ENCODE measurements at regions not wholly inside any gene's neighbourhood (a gene's known extent, or its start where the extent isn't known, plus 50 kb on each side); places are given as distances from the start of the nearest gene placed in this dataset.

DNA sequence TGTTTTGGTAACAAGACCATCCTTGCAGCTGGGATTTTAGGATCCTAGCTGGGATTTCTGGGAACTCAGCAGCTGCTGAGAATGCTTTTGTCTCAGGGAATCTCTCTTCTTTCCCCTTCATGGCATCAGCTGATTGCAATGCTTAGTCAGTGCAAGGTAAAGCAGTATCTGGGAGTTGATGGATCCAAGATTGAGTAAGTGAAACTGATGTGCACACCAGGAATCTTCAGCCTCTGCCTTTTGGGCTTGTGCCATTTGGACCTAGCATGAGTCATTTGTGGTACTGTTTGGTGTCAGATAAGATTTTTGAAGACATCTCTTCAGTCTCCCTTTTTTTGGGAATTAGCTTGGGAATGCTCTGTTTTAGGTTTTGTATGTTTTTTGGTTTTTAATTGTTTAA, 363.3 kb upstream of the TFPI start:
- no peaks in the 10 kb centered on the region for H3F3A ChIP-seq (ENCODE audit: insufficient read depth)
- no peaks in the 10 kb centered on the region for H3K9me3 ChIP-seq (ENCODE audit: low read depth)
- H3K36me3 ChIP-seq (ENCODE audit: low read depth), result no peaks in the 10 kb centered on the region
- no peak overlapping the region for H3K4me3 ChIP-seq
- no peaks in the 10 kb centered on the region for H3K9me2 ChIP-seq (ENCODE audit: insufficient read depth)
- no peak overlapping the region for H2AFZ ChIP-seq
- H3K9ac ChIP-seq, result no peak overlapping the region
- no peak overlapping the region for H3K4me2 ChIP-seq (ENCODE audit: unreplicated experiment)
- no peaks in the 10 kb centered on the region for H4K20me1 ChIP-seq (ENCODE audit: insufficient read depth)
- no peak overlapping the region for H3K27ac ChIP-seq
- no peaks in the 10 kb centered on the region for H3K79me2 ChIP-seq (ENCODE audit: insufficient read depth)
- in situ Hi-C loops (cut with MboI), result no loop called here
- no peaks in the 10 kb centered on the region for H3K4me1 ChIP-seq (ENCODE audit: insufficient read depth)
- DNase-seq, result peak; percentile 33
- TF ChIP-seq EZH2phosphoT487 (IDR thresholded peaks at IDR 0.05; ENCODE audit: insufficient read depth, low read depth), result no peak
- no peak for TF ChIP-seq EZH2 (IDR thresholded peaks at IDR 0.05; ENCODE audit: insufficient read depth, poor library complexity, severe bottlenecking)
- H3K27me3 ChIP-seq (replicated peaks; ENCODE audit: insufficient read depth), result no peaks in the 10 kb centered on the region

DNA sequence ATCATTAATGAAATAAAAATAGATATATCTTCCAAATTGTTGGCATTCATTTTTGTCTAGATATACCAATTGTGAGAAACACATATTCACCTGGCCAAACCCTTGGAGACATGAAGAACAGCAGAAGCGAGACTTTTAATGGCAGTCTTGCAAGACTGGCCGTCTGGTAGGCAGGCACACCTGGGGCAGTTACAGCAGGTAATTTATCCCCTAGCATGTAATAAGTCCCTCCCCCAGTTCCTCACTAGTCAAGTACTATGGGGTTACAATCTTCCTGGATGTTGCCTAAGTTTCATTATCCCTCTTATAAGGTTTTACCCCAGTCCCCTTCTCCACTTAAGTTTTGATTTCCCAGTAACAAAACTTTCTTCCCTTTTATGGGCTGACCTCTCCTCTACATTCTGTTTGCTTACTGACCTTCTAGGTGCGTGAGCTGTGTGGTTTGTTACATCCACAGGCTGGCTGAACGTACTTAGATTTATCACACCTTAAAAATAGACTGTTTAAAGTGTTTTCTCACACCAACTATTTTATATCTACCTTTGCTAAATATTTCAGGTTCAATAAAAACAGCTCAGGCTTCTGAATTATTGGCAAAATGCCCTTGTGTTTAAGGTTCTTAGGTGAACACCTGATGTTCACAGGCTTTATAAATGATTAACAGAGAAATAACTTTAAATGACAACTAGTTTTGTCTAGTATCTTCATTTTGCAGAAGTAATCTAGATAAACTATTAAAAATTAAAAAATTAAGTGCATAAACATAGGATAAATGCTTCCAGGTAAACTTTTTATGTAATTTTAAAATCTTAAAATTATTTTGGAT, 365.0 kb upstream of the TFPI start:
- no peak overlapping the region for H3K4me2 ChIP-seq (ENCODE audit: unreplicated experiment)
- no peaks in the 10 kb centered on the region for H3K27me3 ChIP-seq (replicated peaks; ENCODE audit: insufficient read depth)
- no peak for DNase-seq
- no peaks in the 10 kb centered on the region for H4K20me1 ChIP-seq (ENCODE audit: insufficient read depth)
- no peaks in the 10 kb centered on the region for H3K4me1 ChIP-seq (ENCODE audit: insufficient read depth)
- WGBS, 2 experiments (ENCODE audit: low coverage in 1 of 2, low lambda C conversion rate in 2 of 2, missing lambda C conversion rate in 2 of 2), result 80 to 82% methylated on average over 4 of the region's 4 CpGs
- no peak overlapping the region for H3K9ac ChIP-seq
- H3K9me2 ChIP-seq (ENCODE audit: insufficient read depth), result no peaks in the 10 kb centered on the region
- in situ Hi-C loops (cut with MboI), result no loop called here
- no peaks in the 10 kb centered on the region for H3K79me2 ChIP-seq (ENCODE audit: insufficient read depth)
- H3K9me3 ChIP-seq (ENCODE audit: low read depth), result no peaks in the 10 kb centered on the region
- H3F3A ChIP-seq (ENCODE audit: insufficient read depth), result no peaks in the 10 kb centered on the region
- no peak overlapping the region for H3K4me3 ChIP-seq
- TF ChIP-seq EZH2phosphoT487 (IDR thresholded peaks at IDR 0.05; ENCODE audit: insufficient read depth, low read depth) (no peak), EZH2 (IDR thresholded peaks at IDR 0.05; ENCODE audit: insufficient read depth, poor library complexity, severe bottlenecking) (no peak)
- no peak overlapping the region for H3K27ac ChIP-seq
- no peaks in the 10 kb centered on the region for H3K36me3 ChIP-seq (ENCODE audit: low read depth)
- H2AFZ ChIP-seq, result no peak overlapping the region

DNA sequence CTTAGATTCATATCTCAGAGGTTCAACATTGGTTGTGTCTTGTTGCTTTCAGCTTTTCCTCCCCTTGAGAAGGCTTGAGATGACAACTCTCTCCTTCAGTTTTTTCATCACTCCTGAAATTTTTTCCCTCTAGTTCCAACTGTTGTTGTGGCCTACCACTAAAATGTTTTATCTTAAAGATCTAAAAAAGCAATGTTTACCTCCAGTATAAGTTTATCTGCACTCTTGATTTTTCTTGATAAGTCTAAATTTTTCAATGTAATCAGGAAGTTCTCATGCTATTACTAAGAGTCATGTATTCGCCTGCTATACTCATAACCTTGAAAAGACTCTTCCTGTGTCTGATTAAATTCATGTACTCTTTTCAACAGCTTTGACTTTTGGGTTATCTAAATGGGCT, 366.3 kb upstream of the TFPI start:
- H3F3A ChIP-seq (ENCODE audit: insufficient read depth), result no peaks in the 10 kb centered on the region
- DNase-seq, result no peak

DNA sequence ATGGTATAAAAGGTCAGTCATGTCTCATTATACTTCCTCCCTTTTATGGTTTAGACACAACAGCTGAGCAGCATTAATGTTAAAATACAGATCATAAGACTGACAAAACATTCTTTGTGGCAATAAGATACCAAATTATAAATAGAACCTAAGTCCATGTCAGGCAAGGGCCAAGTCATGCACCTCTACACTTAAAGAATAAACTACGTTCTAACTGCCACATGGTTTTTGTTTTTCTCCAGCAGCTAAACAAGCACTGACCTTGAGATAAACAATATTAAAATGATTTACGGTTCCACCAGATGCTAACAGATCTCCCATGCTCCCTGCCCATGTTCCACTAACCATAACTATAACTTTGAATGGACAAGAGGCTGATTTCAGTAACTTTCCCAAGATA, 368.6 kb upstream of the TFPI start:
- Histone ChIP-seq H3K36me3 (ENCODE audit: low read depth) (no peaks in the 10 kb centered on the region), H3F3A (ENCODE audit: insufficient read depth) (no peaks in the 10 kb centered on the region), H4K20me1 (ENCODE audit: insufficient read depth) (no peaks in the 10 kb centered on the region), H3K9me2 (ENCODE audit: insufficient read depth) (no peaks in the 10 kb centered on the region), H3K4me2 (ENCODE audit: unreplicated experiment) (no peak overlapping the region), H2AFZ (no peak overlapping the region), H3K4me3 (no peak overlapping the region), H3K27me3 (replicated peaks; ENCODE audit: insufficient read depth) (no peaks in the 10 kb centered on the region), H3K27ac (no peak overlapping the region), H3K79me2 (ENCODE audit: insufficient read depth) (no peaks in the 10 kb centered on the region), H3K4me1 (ENCODE audit: insufficient read depth) (no peaks in the 10 kb centered on the region), H3K9ac (no peak overlapping the region), H3K9me3 (ENCODE audit: low read depth) (no peaks in the 10 kb centered on the region)
- 75 to 82% methylated on average over 2 of the region's 2 CpGs for WGBS, 2 experiments (ENCODE audit: low coverage in 1 of 2, low lambda C conversion rate in 2 of 2, missing lambda C conversion rate in 2 of 2)
- DNase-seq, result no peak
- TF ChIP-seq EZH2 (IDR thresholded peaks at IDR 0.05; ENCODE audit: insufficient read depth, poor library complexity, severe bottlenecking), result no peak
- TF ChIP-seq EZH2phosphoT487 (IDR thresholded peaks at IDR 0.05; ENCODE audit: insufficient read depth, low read depth), result no peak
- in situ Hi-C loops (cut with MboI), result no loop called here

More for the DNA sequence above, 366.3 kb upstream of the TFPI start:
- no peak overlapping the region for H2AFZ ChIP-seq
- H3K9me3 ChIP-seq (ENCODE audit: low read depth), result no peaks in the 10 kb centered on the region
- H3K4me1 ChIP-seq (ENCODE audit: insufficient read depth), result no peaks in the 10 kb centered on the region
- no peaks in the 10 kb centered on the region for H3K27me3 ChIP-seq (replicated peaks; ENCODE audit: insufficient read depth)
- H3K4me2 ChIP-seq (ENCODE audit: unreplicated experiment), result no peak overlapping the region
- H3K36me3 ChIP-seq (ENCODE audit: low read depth), result no peaks in the 10 kb centered on the region
- WGBS, 2 experiments (ENCODE audit: low coverage in 1 of 2, low lambda C conversion rate in 2 of 2, missing lambda C conversion rate in 2 of 2), result 72 to 84% methylated on average over 1 of the region's 1 CpG
- no peaks in the 10 kb centered on the region for H3K9me2 ChIP-seq (ENCODE audit: insufficient read depth)
- H3K27ac ChIP-seq, result no peak overlapping the region
- no peaks in the 10 kb centered on the region for H4K20me1 ChIP-seq (ENCODE audit: insufficient read depth)
- no peak overlapping the region for H3K9ac ChIP-seq
- TF ChIP-seq EZH2phosphoT487 (IDR thresholded peaks at IDR 0.05; ENCODE audit: insufficient read depth, low read depth), result no peak
- TF ChIP-seq EZH2 (IDR thresholded peaks at IDR 0.05; ENCODE audit: insufficient read depth, poor library complexity, severe bottlenecking), result no peak
- in situ Hi-C loops (cut with MboI), result no loop called here
- no peak overlapping the region for H3K4me3 ChIP-seq
- H3K79me2 ChIP-seq (ENCODE audit: insufficient read depth), result no peaks in the 10 kb centered on the region

DNA sequence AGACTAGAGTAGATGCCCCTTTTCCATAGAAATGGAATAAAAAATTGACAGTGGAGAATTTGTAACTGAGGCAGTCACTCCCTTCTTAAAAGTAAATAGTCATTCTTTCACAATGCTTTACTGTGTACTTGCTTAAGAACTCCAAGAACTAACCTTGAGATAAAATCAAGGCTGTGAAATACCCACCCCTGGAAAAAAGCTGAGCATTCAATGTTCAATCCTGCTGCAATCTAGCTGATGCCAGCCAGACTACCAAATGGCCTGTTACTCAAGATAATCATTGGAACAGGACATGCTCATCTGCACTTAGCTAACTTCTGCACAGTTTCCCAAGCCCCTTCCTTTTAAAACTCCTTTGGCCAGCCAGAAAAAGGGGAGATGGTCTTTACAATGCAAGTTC, 367.4 kb upstream of the GULP1 start:
- Histone ChIP-seq H3K36me3 (ENCODE audit: low read depth) (no peaks in the 10 kb centered on the region), H3K9me2 (ENCODE audit: insufficient read depth) (no peaks in the 10 kb centered on the region), H3K27ac (no peak overlapping the region), H2AFZ (no peak overlapping the region), H3K4me1 (ENCODE audit: insufficient read depth) (no peaks in the 10 kb centered on the region), H4K20me1 (ENCODE audit: insufficient read depth) (no peaks in the 10 kb centered on the region), H3K9ac (no peak overlapping the region), H3K79me2 (ENCODE audit: insufficient read depth) (no peaks in the 10 kb centered on the region), H3K4me2 (ENCODE audit: unreplicated experiment) (no peak overlapping the region), H3K4me3 (no peak overlapping the region), H3K9me3 (ENCODE audit: low read depth) (no peaks in the 10 kb centered on the region), H3F3A (ENCODE audit: insufficient read depth) (no peaks in the 10 kb centered on the region), H3K27me3 (replicated peaks; ENCODE audit: insufficient read depth) (no peaks in the 10 kb centered on the region)
- TF ChIP-seq EZH2 (IDR thresholded peaks at IDR 0.05; ENCODE audit: insufficient read depth, poor library complexity, severe bottlenecking) (no peak), EZH2phosphoT487 (IDR thresholded peaks at IDR 0.05; ENCODE audit: insufficient read depth, low read depth) (no peak)
- in situ Hi-C loops (cut with MboI), result no loop called here
- DNase-seq, result no peak

Data from GM23248 (cell line).